ENCODE measurements at regions not wholly inside any gene's neighbourhood (a gene's known extent, or its start where the extent isn't known, plus 50 kb on each side); places are given as distances from the start of the nearest gene placed in this dataset.
"Not testable (repeated sequence)": the region's sequence is repeated elsewhere in the genome, so short reads cannot be mapped to it uniquely, and the experiment has no call there.

DNA sequence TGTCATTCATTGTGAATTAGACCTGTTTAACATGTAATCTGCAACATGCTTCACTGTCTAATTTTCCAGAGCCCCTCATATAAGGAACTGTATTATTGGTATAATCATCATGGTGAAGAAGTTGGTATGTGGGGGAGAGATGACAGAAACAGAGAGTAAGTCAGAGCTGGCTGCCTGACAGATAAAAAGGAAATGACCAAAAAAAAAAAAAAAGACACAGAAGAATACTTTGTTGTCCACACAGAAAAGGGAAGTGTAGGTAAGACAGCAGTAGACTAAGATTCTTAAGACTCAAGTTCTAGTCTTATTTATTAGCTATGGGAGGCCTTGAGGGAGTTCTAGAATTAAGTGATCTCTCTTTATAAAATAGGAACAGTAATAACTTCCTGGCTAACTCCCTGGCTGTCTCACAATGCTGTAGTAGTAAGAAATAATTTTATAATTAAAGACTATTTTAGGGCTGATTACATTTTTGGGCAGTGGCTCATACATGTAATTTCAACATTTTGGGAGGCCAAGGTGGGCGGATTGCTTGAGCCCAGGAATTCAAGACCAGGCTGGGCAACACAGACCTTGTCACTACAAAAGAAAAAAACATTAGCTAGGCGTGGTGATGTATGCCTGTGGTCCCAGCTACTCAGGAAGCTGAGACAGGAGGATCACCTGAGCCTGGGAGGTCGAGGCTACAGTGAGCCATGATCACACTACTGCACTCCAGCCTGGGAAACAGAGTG, 102.5 kb downstream of the PRL start:
- DNase-seq = no peak

DNA sequence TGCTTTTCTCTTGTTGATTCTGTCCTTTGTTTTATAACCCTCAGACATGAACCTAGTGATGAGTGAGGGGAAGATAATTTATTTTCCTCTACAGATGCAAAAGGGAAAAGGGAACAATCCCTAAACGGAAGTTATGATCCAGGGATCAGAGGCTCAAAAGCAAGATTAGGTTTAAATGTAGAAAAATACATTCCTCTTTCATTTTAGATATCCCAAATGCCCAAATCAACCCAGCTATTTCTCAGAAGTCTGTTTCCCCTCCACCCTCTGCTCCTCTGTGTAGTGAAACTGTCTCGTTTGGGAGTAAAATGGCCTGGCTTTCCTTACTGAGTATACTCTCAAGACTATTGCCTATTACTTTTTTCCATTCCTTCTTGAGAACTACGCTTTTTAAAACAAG, 97.1 kb downstream of the PRL start:
- DNase-seq = no peak

DNA sequence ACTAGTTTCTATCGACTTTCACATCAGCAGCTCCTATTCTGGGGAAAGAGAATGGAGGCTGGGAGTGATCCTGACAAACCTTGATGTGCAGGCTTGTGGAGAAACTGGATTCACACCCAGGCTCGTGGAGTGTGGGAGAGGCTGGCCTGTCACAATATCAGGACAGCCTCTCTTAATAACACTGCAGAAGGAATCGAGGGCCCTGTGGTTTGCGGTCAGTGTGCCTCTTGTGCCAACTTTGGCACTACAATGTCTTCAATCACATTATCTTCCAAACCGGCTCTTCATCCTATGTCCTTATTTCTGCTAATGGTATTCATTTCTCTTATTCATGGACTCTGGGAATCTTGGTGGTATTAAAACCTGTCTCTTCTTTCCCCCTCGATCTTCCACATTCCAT, 92.7 kb downstream of the PRL start:
- DNase-seq = no peak

DNA sequence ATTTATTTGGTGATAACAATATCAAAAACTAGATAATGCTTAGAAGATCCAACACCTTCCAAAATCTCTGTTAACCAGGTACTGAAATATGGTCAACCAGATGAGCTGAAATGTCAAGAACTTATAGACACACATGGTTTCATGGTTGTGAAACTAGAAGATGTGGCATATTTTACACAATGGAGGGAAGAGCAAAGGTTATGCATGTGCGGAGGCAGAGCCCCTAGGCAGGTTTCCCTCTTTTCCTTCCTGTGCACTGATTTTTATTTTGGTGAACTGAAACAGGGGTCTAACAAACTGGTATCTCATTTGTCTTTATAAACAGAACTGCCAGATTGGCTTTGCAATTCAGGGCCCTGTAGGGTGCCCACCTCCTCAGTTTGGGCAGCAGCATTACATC, 91.6 kb downstream of the PRL start:
- no peak for DNase-seq

DNA sequence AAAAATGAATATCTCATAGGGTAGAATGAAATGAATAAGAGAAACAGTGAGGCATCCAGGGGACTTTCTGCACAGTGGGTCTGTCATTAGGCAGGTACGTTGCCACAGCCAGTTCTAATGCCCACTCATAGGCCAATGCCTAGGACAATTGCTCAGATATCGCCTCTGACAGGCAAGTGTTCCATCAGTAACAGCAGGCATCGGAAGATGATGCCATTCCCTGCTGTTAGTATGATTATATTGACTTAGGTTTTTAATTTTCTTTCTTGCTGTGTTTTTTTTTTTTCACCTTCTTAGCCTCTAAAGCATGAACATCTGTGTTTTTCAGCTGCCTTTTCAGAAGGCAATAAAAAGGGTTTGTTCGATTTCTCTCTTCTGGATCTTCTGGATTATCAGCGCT, 90.7 kb downstream of the PRL start:
- no peak for DNase-seq

DNA sequence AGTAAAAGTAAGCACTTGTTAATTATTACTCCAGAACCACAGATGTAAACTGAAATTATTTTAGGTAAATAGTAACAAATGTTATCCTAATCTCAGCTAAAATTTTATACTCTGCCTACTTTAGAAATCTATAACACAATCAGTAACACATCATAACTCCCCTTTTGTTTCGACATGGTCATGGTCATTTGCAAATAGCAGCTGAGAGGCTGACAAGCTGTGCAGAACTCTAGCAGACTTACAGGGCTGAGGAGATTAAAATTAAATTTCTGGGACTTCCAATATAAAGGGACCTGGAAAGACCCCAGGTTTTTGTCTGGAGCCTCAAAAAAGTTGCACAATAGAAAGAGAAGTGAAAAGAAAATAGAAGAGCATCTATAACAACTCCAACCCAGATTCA, 88.8 kb downstream of the PRL start:
- DNase-seq = peak; percentile 24 to 31

DNA sequence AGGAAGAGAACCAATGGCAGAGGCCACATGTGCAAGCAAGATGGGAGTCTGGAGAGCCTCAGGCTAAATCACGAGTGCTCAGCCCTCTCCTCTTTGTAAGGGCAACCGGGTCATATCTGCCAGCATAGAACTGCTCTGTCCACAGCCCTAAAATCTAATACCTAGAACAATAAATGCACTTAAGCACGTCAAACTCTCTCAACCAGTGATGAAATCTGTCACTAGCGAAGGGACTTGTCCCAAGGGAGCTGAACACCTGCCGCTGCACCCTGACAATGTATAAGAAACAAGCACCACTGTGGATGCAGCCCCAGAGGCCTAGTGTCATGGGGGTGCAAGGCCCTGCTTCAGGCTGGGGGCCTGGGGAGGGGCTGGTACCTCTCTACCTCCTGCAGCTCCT, 82.5 kb downstream of the PRL start:
- no peak for DNase-seq

DNA sequence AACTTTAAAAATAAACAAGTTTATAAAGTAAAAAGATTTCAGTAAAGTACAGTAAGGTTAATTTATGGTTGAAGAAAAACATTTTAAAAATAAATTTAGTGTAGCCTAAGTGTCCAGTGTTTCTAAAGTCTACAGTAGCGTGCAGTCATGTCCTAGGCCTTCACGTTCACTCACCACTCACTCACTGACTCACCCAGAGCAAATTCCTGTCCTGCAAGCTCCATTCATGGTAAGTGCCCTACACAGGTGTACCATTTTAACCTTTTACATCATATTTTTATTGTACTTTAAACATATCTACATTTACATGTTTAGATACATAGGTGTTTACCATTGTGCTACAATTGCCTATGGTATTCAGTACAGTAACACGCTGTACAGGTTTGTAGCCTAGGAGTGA, 81.4 kb downstream of the PRL start:
- DNase-seq = not testable (repeated sequence)

DNA sequence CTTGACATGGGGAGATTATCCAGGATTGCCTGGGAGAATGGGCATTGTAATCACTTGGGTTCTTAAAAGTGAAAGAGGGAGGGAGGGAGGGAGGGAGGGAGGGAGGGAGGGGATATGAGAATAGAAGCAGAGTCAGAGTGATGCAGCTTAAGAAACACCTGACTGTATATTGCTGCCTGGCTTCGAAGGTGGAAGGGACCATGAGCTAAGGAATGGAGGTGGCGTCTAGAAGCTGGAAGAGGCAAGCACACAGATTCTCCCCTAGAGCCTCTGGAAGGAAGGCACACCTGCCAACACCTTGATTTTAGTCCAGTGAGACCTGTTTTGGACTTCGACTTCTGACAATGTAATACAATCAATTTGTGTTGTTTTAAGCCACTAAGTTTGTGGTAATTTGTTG, 78.4 kb downstream of the PRL start:
- no peak for DNase-seq

DNA sequence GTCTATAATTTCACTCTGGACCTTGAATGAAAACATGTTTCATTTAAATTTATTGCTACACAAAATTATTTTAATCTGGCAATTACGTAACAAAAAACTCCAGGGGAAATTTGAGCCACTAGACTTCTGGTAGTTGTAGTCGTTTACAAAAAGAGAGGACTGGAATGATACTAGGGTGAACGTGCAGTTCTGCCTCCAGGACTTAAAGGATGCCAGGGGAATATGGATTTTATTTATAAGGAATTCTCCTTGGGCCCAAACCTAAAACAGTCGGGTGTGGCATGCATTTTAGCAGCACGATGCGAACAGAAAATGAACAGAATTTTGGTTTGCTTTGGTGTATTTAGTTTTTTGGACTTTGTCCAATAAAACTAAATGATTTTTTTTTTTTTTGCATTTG, 76.9 kb downstream of the PRL start:
- no peak for DNase-seq

DNA sequence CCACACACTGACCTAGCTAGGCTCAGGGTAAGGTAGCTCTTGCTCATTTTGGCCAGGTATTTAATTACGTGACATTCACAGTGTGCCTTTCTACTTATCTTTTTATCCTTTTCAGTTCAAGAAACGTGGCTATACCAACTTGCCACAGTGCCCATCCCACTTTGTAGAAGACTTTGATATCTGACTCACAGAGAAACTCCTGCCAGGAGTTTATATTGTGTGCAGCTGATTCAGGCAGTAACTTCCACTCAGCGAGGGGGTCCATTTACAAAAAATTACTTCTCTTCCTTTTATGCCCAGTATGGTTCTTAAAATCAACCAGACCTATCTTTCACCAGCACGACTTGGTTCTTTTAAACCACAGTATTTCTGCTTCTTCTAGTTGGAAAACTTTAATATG, 75.6 kb downstream of the PRL start:
- DNase-seq = no peak

DNA sequence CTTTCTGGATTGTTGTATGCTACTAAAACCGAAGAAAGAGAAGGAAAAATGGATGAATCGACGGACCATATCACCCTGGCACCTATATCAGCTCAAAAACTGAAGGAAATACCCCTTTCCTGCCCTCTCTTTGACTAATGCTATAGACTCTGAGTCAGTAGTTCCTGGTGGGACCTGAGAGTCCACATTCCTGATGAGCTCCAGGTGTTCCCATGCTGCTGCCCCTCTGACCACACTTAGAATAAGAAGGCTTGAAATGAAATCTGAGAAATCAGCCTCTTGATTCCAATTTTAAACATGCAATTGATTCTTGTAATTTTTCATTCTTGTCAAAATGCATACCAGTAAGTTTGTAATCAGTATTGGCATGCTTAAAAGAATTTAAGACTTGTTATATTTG, 75.2 kb downstream of the PRL start:
- DNase-seq = peak in 1 of 2 donors; percentile 14

DNA sequence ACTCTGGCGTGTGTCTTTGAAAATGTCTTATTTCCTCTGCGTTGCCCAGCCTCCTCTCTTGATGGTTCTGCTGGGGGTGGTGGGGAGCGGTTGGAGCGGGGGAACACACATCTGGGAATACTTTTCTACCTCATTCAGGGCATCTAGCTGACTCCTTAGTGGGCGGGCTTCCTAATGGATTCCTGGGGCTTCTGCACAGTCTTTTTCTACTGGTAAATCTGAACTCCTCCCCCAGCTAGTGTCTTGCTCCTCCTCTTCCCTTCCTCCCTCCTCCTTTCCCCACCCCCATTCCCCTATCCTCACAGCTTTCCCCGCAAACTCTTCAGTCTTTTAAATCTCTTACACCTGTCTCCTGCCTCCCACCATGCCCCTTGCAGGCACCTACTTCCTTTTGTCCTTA, 74.4 kb downstream of the PRL start:
- no peak for DNase-seq

DNA sequence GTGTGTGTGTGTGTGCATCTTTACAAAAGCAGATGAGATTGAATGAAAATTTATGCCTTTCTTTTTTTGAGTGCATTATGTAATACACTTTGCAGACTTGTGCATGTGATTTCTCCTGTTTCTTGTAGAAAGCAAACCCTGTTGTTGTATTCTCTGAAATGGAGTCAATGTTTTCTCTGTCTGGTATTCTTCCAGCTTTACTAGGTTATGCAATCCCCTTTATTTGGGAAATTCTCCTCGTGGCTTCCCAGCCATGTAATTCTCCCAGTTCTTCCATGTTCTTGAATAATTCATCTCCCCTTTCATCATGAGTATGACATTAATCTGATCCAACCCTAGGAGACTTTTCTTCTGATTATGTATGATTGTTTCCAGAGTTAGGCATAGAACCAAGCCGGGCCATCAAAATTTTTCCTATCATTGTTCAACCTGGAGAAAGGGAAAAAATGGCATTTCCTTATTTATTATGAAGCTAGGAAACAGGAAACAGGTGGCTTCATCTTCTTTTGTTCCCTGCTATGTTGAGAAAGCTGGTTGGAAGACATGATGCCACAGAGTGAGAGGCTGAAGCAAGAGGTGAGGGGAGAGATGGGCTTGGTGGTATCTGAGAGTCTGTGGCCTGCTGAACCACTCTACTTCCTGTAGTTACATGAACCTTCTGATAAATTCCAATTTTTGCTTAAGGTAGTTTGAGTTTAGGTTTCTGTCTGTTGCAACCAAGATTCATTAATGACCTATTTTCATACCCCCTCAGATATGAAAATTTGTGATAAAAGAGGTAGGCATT, 68.8 kb downstream of the PRL start:
- no peak for DNase-seq

DNA sequence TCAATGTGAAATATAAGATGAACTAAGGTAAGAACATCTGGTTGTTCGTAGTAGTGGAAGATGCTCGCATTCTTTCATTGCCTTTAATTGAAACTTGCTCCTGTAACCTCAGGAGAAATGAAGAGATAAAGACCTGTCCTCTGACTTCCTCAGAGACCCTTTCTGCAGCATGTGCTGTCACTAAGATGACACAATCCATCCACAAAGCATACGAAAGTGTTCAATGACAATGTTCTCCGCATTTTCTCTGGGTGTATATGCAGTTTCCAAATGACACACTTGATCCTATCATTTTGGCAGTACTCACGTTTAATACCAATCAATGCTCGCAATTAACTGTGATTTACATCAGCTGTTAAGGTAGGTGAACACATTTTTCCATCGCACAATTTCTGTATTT, 65.8 kb downstream of the PRL start:
- DNase-seq = no peak

DNA sequence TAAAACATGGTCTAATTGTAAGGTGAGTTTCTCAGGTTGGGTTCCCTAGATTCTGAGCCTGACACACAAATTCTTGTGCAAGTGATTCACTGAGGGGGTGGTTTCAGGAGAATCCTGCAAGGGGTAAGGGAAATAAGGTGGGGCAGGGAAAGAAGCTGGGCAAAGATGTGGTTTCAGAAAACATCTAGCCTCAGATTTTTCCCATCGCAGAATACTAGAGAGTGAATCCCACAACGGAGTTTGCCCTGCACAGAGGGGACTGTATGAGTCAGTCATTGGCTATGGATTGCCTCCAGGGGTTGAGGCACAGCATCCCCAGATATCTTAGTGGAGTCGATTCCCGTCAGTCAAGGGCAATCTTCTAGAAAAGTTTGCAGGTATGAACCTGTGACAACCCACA, 65.2 kb downstream of the PRL start:
- no peak for DNase-seq

DNA sequence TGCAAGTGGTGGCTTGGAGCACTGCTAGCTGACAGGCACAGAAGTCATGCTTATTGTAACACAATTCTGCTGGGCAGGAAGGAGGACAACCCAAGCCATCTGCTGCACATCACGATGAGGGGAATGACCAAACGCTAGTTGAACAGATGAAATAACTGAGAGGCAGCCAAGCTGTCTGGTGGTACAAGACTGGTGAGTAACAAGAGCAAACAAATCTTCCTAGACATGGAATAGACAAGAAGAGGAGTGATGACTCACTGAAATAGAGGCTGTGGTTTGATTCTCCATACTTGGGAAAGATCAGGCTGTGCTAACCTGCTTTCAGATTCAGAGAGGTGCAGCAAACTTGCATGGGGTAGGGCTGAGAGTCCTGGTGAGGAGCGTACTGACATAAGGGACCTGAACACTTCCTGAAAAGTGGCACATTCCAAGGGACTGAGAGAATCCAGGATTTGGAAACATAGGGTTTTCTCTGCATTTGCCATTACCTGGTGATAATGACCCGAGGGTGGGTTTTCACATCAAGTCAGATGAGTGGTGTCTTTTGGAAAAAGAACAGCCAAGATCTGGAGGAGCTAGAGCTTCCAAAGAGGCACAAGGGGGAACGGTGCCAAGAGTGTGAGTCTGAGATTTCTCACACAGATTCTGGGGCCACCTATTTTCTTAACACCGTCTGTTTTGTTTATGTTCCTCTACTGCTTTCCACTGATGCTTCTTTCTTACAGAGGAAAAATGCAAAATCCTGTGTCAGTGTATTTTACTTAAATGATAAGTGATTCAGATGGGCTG, 60.0 kb downstream of the PRL start:
- DNase-seq = no peak
